Kidney glomerular epithelial cell (primary cell): ENCODE measurements at regions not wholly inside any gene's neighbourhood (a gene's known extent, or its start where the extent isn't known, plus 50 kb on each side); places are given as distances from the start of the nearest gene placed in this dataset.

Source experiments
- DNase-seq: peaks from one replicate; lab custom pipeline; 2025; lab: John Stamatoyannopoulos, UW

- DNase-seq, result no peak
These were observed 424.6 kb upstream of the PTBP2 start for GRCh38 chr1:96296991-96297390.

DNA sequence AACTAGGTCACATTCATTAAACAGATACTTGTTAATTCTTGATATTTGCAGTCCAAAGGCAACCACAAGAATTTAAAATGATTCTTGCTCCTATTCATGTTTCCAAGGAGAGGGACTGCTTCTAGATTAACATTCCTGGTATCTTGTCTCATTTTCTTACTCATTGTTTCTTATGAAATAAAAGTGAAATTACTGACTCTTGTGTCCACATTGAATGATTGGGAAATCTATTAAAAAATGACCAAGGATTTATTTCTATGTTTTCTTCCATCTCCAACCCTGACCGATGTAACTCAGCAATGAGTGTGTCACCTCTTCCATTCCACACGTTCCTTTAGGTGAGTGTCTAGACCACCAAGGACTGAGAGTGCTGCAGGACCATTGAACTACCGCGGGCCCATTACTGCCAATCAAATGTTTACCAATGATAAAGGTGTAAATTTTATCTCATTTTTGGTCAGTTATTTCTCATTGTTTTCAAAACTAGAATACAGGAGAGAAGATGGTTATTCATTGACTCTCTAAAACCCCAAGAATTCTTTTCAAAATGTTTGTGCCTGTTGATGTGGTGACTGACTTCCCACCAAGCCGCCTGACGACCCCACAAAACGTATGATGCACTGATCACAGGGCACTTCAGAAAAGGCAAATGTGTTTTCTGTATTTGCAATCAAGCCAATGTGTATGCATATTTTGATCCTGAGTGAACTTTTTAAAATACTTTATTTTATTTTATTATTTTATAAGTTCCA, 414.6 kb upstream of the PTBP2 start:
- DNase-seq, result peak; percentile 59

- no peak for DNase-seq
These were observed 413.3 kb upstream of the PTBP2 start for GRCh38 chr1:96308314-96308713.

GRCh38 chr1:96309783-96310182, 411.8 kb upstream of the PTBP2 start:
- peak; percentile 2 for DNase-seq

- DNase-seq, result peak; percentile 49
These were observed 408.4 kb upstream of the PTBP2 start for GRCh38 chr1:96313216-96313615.

- no peak for DNase-seq
These were observed 392.5 kb upstream of the PTBP2 start for GRCh38 chr1:96329121-96329520.

GRCh38 chr1:96331596-96331995, 390.0 kb upstream of the PTBP2 start:
- DNase-seq, result no peak

DNA sequence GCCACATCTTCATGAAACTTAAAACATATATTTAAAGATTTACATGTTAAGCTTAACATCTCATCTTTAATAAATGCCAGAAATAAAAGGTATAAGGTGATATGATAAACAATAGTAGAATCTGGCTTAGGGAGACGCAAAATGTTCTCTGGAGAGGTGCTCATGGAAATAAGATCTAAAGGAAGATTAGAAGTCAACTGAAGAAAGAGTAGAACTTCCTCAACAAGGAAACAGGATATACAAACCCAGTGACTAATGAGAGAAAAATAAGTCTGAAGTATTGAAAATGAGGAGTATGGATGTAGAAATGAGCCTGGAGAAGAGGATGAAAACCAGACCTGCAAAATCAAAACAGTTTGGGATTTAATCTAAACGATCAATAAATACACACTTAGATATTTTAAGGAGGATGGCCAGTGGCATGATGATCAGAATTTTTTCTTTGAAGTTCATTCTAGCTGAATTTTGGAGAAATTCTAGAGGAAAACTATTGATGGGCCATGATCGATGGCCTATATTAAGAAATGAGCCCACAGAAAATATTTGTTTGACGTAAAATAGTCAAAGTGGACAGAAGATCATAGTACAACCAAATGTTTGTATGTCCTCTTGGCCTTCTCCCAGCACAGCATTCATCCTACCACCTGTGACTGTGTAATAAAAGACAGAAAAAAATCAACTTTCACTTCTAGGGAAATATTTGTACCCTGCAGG, 387.9 kb upstream of the PTBP2 start:
- DNase-seq, result no peak

DNA sequence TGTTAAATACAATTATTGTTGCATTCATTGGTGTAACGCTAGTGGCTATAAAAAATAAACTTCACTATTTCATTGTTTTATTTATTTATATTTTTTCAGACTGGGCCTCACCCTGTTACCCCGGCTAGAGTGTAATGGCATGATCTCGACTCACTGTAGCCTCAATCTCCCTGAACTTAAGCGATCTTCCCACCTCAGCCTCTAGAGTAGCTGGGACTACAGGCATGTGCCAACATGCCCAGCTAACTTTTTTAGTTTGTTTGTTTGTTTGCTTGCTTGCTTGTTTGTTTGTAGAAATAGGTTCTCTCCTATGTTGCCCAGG, 387.4 kb upstream of the PTBP2 start:
- no peak for DNase-seq

GRCh38 chr1:96338622-96339021, 383.0 kb upstream of the PTBP2 start:
- DNase-seq, result no peak

DNA sequence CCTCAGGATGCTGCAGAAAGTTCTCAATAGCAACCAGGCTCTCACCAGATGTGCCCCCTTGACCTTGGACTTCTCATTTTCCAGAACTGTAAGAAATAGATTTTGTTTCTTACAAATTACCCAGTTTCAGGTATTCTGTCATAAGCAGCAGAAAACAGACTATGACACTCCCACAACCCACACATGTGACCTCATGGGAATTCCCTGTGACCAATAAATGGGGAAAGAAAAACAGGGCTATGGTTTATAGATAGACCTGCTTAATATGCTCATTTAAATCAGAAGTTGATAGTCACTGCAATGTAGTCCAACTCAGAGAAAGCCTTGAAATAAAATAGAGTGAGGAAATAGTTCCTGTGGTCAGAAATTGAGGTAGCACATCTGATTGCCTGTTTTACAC, 380.9 kb upstream of the PTBP2 start:
- no peak for DNase-seq

GRCh38 chr1:96346719-96347118, 374.9 kb upstream of the PTBP2 start:
- no peak for DNase-seq

- no peak for DNase-seq
These were observed 371.7 kb upstream of the PTBP2 start for GRCh38 chr1:96349896-96350295.

DNA sequence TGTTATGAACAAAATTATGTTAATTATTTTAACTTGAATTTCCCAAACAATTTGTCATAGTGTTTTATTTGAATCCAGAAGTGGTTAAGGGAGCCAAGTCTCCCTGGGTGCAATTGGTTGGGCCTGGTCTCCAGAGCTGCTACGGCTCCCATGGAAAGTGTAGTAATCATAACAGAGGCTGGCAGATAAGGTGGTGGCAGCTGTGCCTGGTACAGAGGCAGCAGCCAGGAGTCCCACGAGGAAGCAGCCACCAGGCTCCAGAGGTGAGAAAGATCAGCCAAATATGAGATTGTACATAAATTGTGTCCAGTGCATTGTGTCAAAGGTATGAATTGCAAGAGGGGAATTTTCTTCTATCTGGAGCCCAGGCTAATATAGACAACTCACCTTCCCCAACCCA, 368.9 kb upstream of the PTBP2 start:
- no peak for DNase-seq

- no peak for DNase-seq
These were observed 366.1 kb upstream of the PTBP2 start for GRCh38 chr1:96355521-96355920.

GRCh38 chr1:96355961-96356360, 365.6 kb upstream of the PTBP2 start:
- DNase-seq, result no peak

DNA sequence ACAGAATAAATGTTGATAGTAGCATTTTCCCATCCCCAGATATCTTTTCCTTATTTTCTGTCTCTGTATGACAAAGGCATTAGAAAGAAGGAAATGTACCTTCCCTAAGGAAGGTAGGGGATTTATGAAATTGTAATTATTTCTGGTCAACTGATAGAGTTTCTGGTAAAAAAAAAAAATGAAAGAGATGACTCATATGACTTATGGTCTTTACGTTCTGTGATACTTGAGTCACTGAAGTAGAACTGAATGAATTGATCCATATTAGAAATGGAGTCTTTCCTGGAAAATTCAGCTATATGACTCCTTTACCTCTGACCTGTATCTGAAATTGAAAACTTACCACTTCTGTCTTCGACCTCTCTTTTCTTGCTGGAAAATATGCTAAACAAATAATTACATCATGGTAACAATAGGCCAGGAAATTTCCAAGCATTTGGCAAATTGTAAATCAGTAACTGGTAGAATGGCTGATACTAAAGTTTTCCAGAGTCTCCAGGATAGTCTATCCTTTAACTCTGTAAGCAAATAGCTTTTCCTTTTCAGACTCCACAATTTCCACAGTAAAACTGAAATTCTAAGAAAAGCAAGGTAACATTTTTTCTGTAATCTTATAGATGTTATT, 364.3 kb upstream of the PTBP2 start:
- DNase-seq, result no peak

DNA sequence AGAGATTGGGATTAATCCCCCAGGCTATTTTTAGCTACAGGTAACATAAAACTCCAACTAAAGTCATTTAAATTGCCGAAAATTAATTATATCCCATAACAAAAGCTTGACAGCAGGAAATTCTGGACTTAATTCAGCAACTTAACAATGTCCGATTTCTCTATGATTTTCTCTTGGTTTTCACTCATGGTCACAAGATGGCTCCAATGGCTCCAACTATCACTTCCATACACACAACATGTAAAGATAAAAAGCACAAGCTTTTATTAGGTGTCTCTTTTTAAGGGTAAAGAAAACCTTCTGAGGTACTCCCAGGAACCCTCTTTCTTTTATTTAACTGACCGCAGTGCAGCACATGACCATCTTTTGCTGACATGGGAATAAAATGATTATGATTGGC, 363.5 kb upstream of the PTBP2 start:
- DNase-seq, result no peak

DNA sequence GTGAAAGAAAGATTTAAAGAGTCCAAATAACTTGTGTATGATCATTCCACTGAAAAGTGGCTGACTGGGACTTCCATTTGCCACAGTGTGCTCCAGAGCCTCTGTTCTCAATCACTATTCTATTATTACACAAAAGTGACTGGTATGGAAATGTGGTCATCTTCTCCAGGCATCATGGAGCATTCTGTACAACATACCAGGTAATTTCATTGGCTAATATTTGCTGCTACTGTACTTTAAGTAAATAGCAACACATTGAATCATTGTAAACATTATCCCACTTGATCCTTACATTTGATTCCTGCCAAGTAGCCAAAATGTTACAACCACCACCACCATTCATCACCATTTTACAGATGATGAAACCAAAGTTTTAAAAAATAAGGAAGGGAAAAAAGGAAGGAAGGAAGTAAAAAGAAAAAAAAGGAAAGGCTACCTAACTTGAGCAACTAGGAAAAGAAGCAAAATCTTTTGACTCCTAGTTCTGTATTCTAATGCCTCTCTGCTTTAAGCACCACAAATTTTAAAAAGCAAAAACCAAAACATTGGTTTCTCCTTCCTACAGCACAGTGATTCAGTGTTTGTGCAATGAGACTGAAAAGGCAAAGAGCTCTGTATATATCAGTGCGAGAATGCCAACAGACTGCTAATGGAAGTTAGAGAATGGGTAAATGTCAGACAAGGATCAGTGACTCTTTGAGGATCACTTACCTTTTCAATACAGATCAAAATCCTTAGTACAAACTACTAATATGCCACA, 361.4 kb upstream of the PTBP2 start:
- peak; percentile 20 for DNase-seq

DNA sequence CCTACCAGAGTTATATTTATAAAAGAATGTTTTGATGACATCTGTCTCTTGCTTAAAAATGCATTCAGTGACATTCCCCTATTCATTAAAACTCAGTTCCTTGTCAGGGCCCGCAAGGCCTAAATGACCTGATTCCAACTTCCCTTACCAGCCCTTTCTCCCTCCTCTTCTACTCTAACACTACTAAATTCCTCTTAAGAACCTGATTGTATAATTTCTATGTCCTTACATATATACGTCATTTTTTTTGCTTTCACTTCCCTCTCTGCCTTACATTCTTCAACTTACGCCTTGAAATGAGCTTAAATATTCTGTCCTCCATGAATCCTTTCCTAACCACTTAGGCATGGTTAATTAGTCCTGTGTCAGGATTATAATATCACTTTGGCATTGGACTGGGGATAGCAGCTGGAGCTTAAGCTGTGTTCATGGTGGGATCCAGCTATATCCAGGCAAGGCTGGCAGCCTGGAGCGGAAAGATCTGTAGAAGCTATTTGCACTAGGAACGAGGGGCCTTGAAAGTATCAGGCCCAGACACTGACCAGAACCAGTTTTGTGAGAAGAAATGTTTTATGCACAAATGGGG, 360.2 kb upstream of the PTBP2 start:
- DNase-seq, result no peak

- no peak for DNase-seq
These were observed 359.6 kb upstream of the PTBP2 start for GRCh38 chr1:96361961-96362360.

GRCh38 chr1:96362623-96363022, 359.0 kb upstream of the PTBP2 start:
- DNase-seq, result peak; percentile 100
